GM23248 (cell line): ENCODE measurements at regions not wholly inside any gene's neighbourhood (a gene's known extent, or its start where the extent isn't known, plus 50 kb on each side); places are given as distances from the start of the nearest gene placed in this dataset.

Experiments
- EZH2 ChIP-seq: fragments of 200-600 bp; sonication (generic); IDR thresholded peaks from 2 replicates; pipeline ENCODE4 v1.6.1; 2018; ENCODE audit warnings: antibody characterized with exemption, mild to moderate bottlenecking; ENCODE audit not compliant: insufficient read depth, poor library complexity, severe bottlenecking
- EZH2phosphoT487 ChIP-seq: fragments of 200-600 bp; sonication (generic); IDR thresholded peaks from 2 replicates; pipeline ENCODE4 v1.6.1; 2018; ENCODE audit warnings: antibody characterized with exemption, moderate library complexity, mild to moderate bottlenecking, low read depth; ENCODE audit not compliant: insufficient read depth

DNA sequence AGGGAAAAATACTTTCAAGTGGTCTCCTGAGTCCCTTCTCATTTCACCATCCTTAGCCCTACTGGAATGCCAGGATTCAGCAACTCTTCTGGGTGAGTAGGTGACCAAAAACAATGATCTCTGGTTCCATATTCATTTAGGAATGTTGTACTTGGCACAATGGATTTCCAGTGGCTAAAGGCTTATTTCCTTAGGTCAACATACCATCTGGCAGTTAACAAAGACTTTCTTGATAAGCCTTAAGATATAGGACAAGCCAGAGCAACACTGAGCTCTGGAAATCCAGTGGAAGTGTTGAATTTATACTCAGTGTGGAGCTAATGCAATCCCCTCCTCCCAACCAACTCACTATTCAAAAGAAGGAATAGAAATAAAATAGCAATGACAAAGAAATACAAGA lies 139.4 kb upstream of the EMCN start:
- no peak for TF ChIP-seq EZH2phosphoT487
- no peak for TF ChIP-seq EZH2
